ENCODE measurements at regions not wholly inside any gene's neighbourhood (a gene's known extent, or its start where the extent isn't known, plus 50 kb on each side); places are given as distances from the start of the nearest gene placed in this dataset.

- TF ChIP-seq CTCF (IDR thresholded peaks at IDR 0.05; ENCODE audit: borderline replicate concordance, extremely low read depth, low read length, poor library complexity, severe bottlenecking) (no peak), EZH2 (IDR thresholded peaks at IDR 0.05; ENCODE audit: borderline replicate concordance, low read depth, low read length, severe bottlenecking) (no peak)
These were observed 166.3 kb upstream of the SULF2 start for GRCh38 chr20:47951521-47951971.
